Gastroesophageal sphincter (tissue), 3 donors: ENCODE measurements at regions not wholly inside any gene's neighbourhood (a gene's known extent, or its start where the extent isn't known, plus 50 kb on each side); places are given as distances from the start of the nearest gene placed in this dataset.

Source experiments
- POLR2AphosphoS5 ChIP-seq: sonication (generic); formaldehyde crosslinking; IDR thresholded peaks from one replicate; pipeline ENCODE4 v1.6.1; 2017; ENCODE audit warnings: antibody characterized with exemption
- TF ChIP-seq, protein P1 (sequence below), 4 experiments: fragments of 200-600 bp in 2 of 4; fragments of 450-650 bp in 2 of 4; sonication (generic) in 1 of 4; IDR thresholded peaks; one replicate each; pipeline ENCODE4 v1.5.1; 2017 to 2019; ENCODE audit warnings: antibody characterized with exemption in 4 of 4, mild to moderate bottlenecking in 2 of 4, moderate library complexity in 2 of 4

- TF ChIP-seq, protein P1, sequence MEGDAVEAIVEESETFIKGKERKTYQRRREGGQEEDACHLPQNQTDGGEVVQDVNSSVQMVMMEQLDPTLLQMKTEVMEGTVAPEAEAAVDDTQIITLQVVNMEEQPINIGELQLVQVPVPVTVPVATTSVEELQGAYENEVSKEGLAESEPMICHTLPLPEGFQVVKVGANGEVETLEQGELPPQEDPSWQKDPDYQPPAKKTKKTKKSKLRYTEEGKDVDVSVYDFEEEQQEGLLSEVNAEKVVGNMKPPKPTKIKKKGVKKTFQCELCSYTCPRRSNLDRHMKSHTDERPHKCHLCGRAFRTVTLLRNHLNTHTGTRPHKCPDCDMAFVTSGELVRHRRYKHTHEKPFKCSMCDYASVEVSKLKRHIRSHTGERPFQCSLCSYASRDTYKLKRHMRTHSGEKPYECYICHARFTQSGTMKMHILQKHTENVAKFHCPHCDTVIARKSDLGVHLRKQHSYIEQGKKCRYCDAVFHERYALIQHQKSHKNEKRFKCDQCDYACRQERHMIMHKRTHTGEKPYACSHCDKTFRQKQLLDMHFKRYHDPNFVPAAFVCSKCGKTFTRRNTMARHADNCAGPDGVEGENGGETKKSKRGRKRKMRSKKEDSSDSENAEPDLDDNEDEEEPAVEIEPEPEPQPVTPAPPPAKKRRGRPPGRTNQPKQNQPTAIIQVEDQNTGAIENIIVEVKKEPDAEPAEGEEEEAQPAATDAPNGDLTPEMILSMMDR (IDR thresholded peaks at IDR 0.05), result no peak
- no peak for TF ChIP-seq POLR2AphosphoS5
These were observed 67.3 kb downstream of the ANKRD60 start for GRCh38 chr20:58161192-58161591.
